GM19372 (cell line): ENCODE measurements at regions not wholly inside any gene's neighbourhood (a gene's known extent, or its start where the extent isn't known, plus 50 kb on each side); places are given as distances from the start of the nearest gene placed in this dataset.
"Not testable (repeated sequence)": the region's sequence is repeated elsewhere in the genome, so short reads cannot be mapped to it uniquely, and the experiment has no call there.

ENCODE experiments used
- ATAC-seq: cut with Tn5 transposase; IDR thresholded peaks from one replicate; pipeline ENCODE4 v1.9.1; 2021; ENCODE audit warnings: mild to moderate bottlenecking, low read depth, moderate library complexity; ENCODE audit not compliant: unreplicated experiment

DNA sequence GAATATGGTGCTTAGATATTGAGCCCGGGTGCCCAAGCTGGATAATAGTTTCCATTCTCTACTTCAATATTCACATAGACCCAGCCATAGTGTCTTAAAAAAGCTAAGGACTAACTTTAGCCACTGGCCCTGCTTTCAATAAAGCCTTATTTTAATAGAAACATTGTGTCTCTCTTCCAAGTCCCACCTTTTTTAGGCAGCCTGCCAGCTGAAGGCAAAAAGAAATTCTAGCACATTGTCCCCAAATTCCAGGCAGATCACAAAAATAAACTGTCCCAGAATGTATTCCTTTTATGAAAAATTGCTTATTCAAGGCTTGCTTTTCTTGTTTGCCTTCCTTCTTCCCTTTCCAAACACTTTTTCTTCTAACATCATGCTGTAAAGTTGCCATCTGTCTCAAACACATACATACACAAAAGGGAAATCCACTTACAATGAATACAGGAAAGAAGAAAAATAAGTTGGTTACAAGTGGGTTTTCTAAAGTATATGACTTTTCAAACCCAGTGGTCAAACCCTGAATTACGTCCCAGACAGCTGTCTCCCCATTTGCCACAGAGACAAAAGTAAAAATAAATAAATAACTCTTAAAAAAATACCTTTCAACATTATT, 778.5 kb downstream of the BCL11A start:
- ATAC-seq, result no peak

DNA sequence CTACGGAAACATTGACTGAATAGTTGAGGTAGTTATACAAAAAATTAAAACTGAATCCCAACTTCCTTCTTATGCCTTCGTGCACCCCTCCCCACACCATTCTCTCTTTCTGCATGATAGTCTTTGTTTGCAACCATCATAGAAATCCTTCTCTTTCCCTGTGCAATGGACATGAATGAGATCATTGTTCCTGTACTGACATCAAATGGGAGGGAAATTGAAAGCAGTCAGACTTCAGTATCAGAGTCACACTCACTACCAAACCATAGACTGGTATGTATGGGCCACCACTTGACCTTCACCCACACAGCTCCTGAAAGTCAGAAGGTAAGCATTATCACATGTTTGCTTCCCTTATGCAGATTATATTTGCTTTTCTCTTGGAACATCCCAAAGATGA, 782.8 kb downstream of the BCL11A start:
- no peak for ATAC-seq

DNA sequence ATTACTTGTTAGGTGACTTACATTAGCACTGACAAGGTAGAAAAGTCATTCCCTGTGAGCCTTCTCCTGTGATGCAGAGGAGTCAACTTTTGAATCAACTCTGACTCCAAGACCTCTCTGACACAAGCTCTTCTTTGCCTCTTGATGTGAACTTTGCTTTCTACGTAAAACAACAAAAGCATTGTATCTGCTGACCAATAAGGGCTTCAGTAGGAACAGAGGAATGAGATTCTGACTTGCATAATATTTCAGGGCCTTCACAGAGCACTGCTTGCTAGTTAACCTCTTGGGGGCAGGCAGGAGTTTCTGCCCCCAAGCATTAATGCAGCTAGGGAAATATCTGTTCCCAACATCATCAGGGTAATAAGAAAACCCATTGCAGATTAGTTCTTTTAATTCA, 791.5 kb downstream of the BCL11A start:
- no peak for ATAC-seq

DNA sequence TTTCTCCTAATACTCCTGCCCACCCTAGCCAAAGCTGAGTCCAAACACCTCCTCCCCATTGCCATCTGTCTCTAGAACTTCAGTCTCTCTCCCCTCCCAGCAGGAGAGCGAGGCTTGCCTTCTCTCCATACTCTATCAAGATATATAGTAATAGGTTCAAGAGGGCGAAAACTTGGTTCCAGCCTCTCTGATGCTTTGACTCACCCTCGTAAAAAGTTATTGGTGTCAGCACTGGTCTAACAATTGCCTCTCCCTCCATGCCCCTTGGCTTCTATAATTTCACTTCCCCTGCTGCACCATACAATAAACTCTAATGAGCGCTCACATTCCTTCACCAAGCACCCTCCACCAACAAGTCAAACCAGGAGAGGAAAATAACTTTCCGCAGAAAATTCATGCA, 797.3 kb downstream of the BCL11A start:
- no peak for ATAC-seq

GRCh38 chr2:59754011-59754735, 799.3 kb downstream of the BCL11A start:
- no peak for ATAC-seq

DNA sequence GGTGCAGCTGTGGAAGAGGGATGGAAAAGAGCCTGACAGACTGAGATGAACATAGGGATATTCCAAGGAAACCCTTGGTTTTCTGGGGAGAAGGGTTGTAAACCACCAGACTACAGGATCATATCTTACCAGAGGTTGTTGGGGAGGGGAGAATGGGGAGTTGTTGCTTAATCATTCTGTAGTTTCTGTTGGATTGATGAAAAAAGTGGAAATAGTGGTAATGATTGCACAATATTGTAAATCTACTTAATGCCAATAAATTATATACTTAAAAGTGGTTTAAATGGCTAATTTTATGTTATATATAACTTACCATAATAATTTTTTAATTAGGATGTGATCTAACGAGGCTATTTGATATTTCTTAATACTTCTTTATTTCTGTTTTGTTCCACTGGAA, 800.9 kb downstream of the BCL11A start:
- ATAC-seq, result no peak

- no peak for ATAC-seq
Observed at GRCh38 chr2:59752071-59752470, 801.4 kb downstream of the BCL11A start.

DNA sequence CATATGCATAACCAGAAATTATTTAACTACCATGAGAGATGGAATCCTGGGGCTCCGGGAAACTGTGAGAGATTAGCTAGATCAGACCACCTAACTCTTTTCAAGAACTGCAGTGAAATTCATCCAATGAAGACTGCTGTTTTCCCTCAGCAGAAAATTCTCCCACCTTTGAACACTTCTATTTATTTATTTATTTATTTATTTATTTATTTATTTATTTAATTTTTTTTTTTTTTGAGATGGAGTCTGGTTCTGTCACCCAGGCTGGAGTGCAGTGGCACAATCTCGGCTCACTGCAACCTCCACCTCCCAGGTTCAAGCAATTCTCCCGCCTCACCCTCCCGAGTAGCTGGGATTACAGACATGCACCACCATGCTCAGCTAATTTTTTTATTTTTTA, 802.2 kb downstream of the BCL11A start:
- not testable (repeated sequence) for ATAC-seq

DNA sequence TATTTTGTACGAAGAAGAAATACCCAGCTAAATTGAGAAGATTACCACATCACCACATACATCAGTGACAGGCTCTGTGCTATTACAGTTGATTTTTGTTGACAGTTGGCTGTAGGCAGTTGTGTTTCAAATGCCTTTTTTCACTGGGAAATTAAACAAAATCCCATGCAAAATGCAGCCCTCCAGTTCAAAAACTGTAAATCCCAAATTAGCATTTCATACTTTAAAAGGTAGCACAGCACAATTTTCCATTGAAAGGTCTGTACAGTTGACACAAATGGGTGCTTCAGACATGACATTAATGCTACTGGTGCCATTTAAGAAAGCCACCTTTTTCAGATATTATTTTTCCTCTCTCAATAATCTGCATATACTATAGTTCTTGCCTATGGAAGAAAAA, 807.2 kb downstream of the BCL11A start:
- ATAC-seq, result no peak

DNA sequence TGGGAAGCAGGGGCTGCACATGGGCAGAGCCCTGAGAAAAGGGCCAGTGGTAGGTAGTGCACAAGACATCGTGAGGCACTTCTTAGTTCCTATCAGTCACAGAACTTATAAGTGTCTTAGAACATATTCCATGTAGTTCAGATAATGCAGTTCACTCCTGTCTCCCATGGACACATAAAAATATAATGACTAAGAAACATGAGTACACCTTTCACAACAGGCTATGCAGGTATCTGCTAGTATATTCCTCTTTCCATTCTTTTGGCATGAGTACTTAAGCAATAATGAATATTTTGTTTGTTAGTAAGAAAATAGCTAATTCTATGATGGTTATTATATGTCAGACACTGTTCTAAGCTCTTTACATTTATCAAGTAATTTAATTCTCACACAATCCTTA, 808.4 kb downstream of the BCL11A start:
- ATAC-seq, result no peak

DNA sequence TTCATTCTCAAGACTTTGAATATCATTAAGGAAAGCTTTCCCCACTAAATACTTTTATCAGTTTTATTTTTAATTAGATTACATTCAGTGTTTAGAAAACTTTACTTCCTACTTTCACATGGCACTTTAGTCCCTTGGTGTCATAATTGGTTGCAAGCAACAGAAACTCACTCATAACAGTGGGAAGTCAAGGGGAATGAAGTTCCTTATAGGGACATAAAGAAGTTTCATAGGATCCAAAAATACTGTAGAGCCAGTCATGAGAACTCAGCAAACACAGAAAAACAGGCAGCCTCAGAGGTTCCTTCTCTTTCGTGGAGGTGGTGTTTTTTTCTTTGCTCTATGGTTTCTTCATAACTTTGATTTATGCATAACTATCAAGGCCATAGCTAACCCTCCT, 809.0 kb downstream of the BCL11A start:
- no peak for ATAC-seq

GRCh38 chr2:59741840-59742239, 811.6 kb downstream of the BCL11A start:
- no peak for ATAC-seq

GRCh38 chr2:59739166-59739565, 814.3 kb downstream of the BCL11A start:
- no peak for ATAC-seq

GRCh38 chr2:59737299-59737698, 816.2 kb downstream of the BCL11A start:
- ATAC-seq, result no peak

GRCh38 chr2:59734743-59735142, 818.7 kb downstream of the BCL11A start:
- ATAC-seq, result no peak

GRCh38 chr2:59733970-59734369, 819.5 kb downstream of the BCL11A start:
- ATAC-seq, result no peak

DNA sequence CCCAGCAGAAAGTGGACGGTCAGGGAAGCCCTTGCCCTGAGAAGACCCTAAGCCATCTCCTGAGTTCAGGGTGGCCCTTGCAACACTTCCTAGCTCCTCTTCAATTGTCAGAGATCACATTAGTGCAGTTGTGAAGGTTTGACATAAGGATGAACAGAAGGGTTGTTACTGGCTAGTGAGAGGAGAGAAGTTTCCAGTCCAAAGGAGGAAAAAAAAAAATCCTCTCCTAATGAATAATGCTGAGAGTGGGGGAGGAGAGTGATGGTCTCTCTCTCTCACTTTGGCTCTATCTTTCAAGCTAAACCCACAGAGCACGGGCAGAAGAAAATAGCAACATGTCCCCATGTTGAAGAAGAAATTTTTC, 819.9 kb downstream of the BCL11A start:
- no peak for ATAC-seq

GRCh38 chr2:59732871-59733566, 820.4 kb downstream of the BCL11A start:
- no peak for ATAC-seq

DNA sequence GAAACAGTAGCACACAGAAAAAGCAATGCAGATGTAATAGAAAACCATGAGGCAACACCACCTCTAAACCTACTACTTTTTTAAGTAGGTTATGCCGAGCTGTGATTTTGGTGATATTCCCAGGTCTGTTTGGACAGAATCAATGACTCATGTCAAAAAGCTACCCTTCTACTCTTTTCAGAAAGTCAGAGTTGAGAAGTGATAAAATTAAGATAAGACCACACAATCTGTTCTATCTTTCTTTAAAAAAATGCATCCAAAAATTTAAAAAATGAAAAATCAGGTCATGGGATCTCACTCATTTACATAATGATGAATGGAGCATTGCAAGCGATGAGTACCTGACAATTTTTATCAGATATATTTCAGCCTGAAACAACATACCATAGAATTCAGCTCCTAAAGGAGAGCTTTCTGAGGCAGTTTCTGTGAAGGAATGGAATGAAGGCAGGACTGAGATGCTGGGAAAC, 826.3 kb downstream of the BCL11A start:
- ATAC-seq, result no peak

- ATAC-seq, result no peak
Observed at GRCh38 chr2:59726228-59727120, 827.0 kb downstream of the BCL11A start.

DNA sequence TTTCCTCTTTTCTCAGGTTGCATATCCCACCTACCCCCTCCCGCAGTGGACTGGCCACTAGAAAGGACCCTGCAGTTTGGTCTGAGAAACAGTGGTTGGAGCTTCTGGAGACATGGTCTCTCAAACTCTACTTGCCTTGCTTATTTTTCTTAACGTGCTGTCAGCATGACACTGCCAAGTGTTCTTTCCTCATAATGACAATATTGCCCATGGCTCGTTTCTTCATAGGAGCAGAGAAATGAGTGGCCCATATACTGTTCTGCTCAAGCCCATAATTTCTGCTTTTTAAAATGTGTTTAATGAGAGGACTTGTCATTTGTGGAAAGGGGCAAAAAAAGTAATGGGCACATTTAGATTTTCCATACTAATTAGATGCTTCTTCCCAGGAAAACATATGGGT, 828.7 kb downstream of the BCL11A start:
- ATAC-seq, result no peak
